ENCODE measurements at regions not wholly inside any gene's neighbourhood (a gene's known extent, or its start where the extent isn't known, plus 50 kb on each side); places are given as distances from the start of the nearest gene placed in this dataset.

GRCh38 chr3:4220065-4220464, 83.1 kb upstream of the SETMAR start:
- no peak overlapping the region for H3K27ac Mint-ChIP-seq
- H3K9me3 Mint-ChIP-seq = no peaks in the 10 kb centered on the region
- H3K27me3 Mint-ChIP-seq = no peaks in the 10 kb centered on the region
- no peaks in the 10 kb centered on the region for H3K36me3 Mint-ChIP-seq (ENCODE audit: low read depth)
- no peak for ATAC-seq (replicated peaks)
- no peak overlapping the region for H3K4me3 Mint-ChIP-seq
- no peaks in the 10 kb centered on the region for H3K4me1 Mint-ChIP-seq

- no peaks in the 10 kb centered on the region for H3K4me1 Mint-ChIP-seq
- no peaks in the 10 kb centered on the region for H3K36me3 Mint-ChIP-seq (ENCODE audit: low read depth)
- H3K4me3 Mint-ChIP-seq = no peak overlapping the region
- H3K27me3 Mint-ChIP-seq = no peaks in the 10 kb centered on the region
- no peaks in the 10 kb centered on the region for H3K9me3 Mint-ChIP-seq
- no peak overlapping the region for H3K27ac Mint-ChIP-seq
- no peak for ATAC-seq (replicated peaks)
Measured at GRCh38 chr3:4222574-4223175, 80.5 kb upstream of the SETMAR start.

GRCh38 chr3:4223777-4224176, 79.4 kb upstream of the SETMAR start:
- Mint-ChIP-seq H3K9me3 (no peaks in the 10 kb centered on the region), H3K4me1 (no peaks in the 10 kb centered on the region), H3K27ac (no peak overlapping the region), H3K27me3 (no peaks in the 10 kb centered on the region), H3K4me3 (no peak overlapping the region), H3K36me3 (ENCODE audit: low read depth) (no peaks in the 10 kb centered on the region)
- no peak for ATAC-seq (replicated peaks)

GRCh38 chr3:4224331-4224730, 78.8 kb upstream of the SETMAR start:
- Mint-ChIP-seq H3K27me3 (no peaks in the 10 kb centered on the region), H3K36me3 (ENCODE audit: low read depth) (no peaks in the 10 kb centered on the region), H3K27ac (no peak overlapping the region), H3K9me3 (no peaks in the 10 kb centered on the region), H3K4me3 (no peak overlapping the region), H3K4me1 (no peaks in the 10 kb centered on the region)
- no peak for ATAC-seq (replicated peaks)

GRCh38 chr3:4225005-4225471, 78.1 kb upstream of the SETMAR start:
- no peak overlapping the region for H3K27ac Mint-ChIP-seq
- no peaks in the 10 kb centered on the region for H3K4me1 Mint-ChIP-seq
- H3K9me3 Mint-ChIP-seq = no peaks in the 10 kb centered on the region
- H3K4me3 Mint-ChIP-seq = no peak overlapping the region
- H3K36me3 Mint-ChIP-seq (ENCODE audit: low read depth) = no peaks in the 10 kb centered on the region
- no peak for ATAC-seq (replicated peaks)
- no peaks in the 10 kb centered on the region for H3K27me3 Mint-ChIP-seq

GRCh38 chr3:4228295-4228694, 74.9 kb upstream of the SETMAR start:
- H3K9me3 Mint-ChIP-seq = no peaks in the 10 kb centered on the region
- ATAC-seq (replicated peaks) = no peak
- H3K4me3 Mint-ChIP-seq = no peak overlapping the region
- no peaks in the 10 kb centered on the region for H3K4me1 Mint-ChIP-seq
- H3K36me3 Mint-ChIP-seq (ENCODE audit: low read depth) = no peaks in the 10 kb centered on the region
- H3K27ac Mint-ChIP-seq = no peak overlapping the region
- no peaks in the 10 kb centered on the region for H3K27me3 Mint-ChIP-seq

- no peaks in the 10 kb centered on the region for H3K4me1 Mint-ChIP-seq
- H3K27ac Mint-ChIP-seq = no peak overlapping the region
- no peak overlapping the region for H3K4me3 Mint-ChIP-seq
- H3K27me3 Mint-ChIP-seq = no peaks in the 10 kb centered on the region
- ATAC-seq (replicated peaks) = no peak
- no peaks in the 10 kb centered on the region for H3K36me3 Mint-ChIP-seq (ENCODE audit: low read depth)
- no peaks in the 10 kb centered on the region for H3K9me3 Mint-ChIP-seq
Measured at GRCh38 chr3:4231041-4231440, 72.1 kb upstream of the SETMAR start.

- Mint-ChIP-seq H3K4me1 (no peaks in the 10 kb centered on the region), H3K36me3 (ENCODE audit: low read depth) (no peaks in the 10 kb centered on the region), H3K4me3 (no peak overlapping the region), H3K27ac (no peak overlapping the region), H3K9me3 (peaks cover 3% of the 10 kb centered on the region), H3K27me3 (no peaks in the 10 kb centered on the region)
- ATAC-seq (replicated peaks) = no peak
Measured at GRCh38 chr3:4232798-4233197, 70.4 kb upstream of the SETMAR start.

GRCh38 chr3:4233488-4233887, 69.7 kb upstream of the SETMAR start:
- no peak overlapping the region for H3K4me3 Mint-ChIP-seq
- H3K9me3 Mint-ChIP-seq = peaks cover 3% of the 10 kb centered on the region
- H3K4me1 Mint-ChIP-seq = no peaks in the 10 kb centered on the region
- no peak for ATAC-seq (replicated peaks)
- H3K27ac Mint-ChIP-seq = no peak overlapping the region
- no peaks in the 10 kb centered on the region for H3K27me3 Mint-ChIP-seq
- H3K36me3 Mint-ChIP-seq (ENCODE audit: low read depth) = no peaks in the 10 kb centered on the region

- ATAC-seq (replicated peaks) = no peak
- Mint-ChIP-seq H3K27ac (no peak overlapping the region), H3K9me3 (peaks cover 3% of the 10 kb centered on the region), H3K4me3 (no peak overlapping the region), H3K36me3 (ENCODE audit: low read depth) (no peaks in the 10 kb centered on the region), H3K27me3 (no peaks in the 10 kb centered on the region), H3K4me1 (no peaks in the 10 kb centered on the region)
Measured at GRCh38 chr3:4234889-4235288, 68.3 kb upstream of the SETMAR start.

- Mint-ChIP-seq H3K27me3 (no peaks in the 10 kb centered on the region), H3K9me3 (peaks cover 3% of the 10 kb centered on the region), H3K4me3 (no peak overlapping the region), H3K36me3 (ENCODE audit: low read depth) (no peaks in the 10 kb centered on the region), H3K4me1 (no peaks in the 10 kb centered on the region), H3K27ac (no peak overlapping the region)
- ATAC-seq (replicated peaks) = no peak
Measured at GRCh38 chr3:4235690-4236089, 67.5 kb upstream of the SETMAR start.

GRCh38 chr3:4241595-4242170, 61.5 kb upstream of the SETMAR start:
- Mint-ChIP-seq H3K27me3 (peaks cover 3% of the 10 kb centered on the region), H3K9me3 (peaks cover 11% of the 10 kb centered on the region), H3K36me3 (ENCODE audit: low read depth) (no peaks in the 10 kb centered on the region), H3K4me3 (no peak overlapping the region), H3K4me1 (no peaks in the 10 kb centered on the region), H3K27ac (no peak overlapping the region)
- ATAC-seq (replicated peaks) = no peak

- H3K27me3 Mint-ChIP-seq = peaks cover 3% of the 10 kb centered on the region
- H3K4me1 Mint-ChIP-seq = no peaks in the 10 kb centered on the region
- no peak overlapping the region for H3K27ac Mint-ChIP-seq
- H3K4me3 Mint-ChIP-seq = no peak overlapping the region
- H3K36me3 Mint-ChIP-seq (ENCODE audit: low read depth) = no peaks in the 10 kb centered on the region
- no peak for ATAC-seq (replicated peaks)
- peaks cover 8% of the 10 kb centered on the region for H3K9me3 Mint-ChIP-seq
Measured at GRCh38 chr3:4245671-4246070, 57.5 kb upstream of the SETMAR start.

GRCh38 chr3:4247391-4247790, 55.8 kb upstream of the SETMAR start:
- Mint-ChIP-seq H3K36me3 (ENCODE audit: low read depth) (no peaks in the 10 kb centered on the region), H3K4me1 (no peaks in the 10 kb centered on the region), H3K27me3 (peaks cover 3% of the 10 kb centered on the region), H3K4me3 (no peak overlapping the region), H3K9me3 (peaks cover 5% of the 10 kb centered on the region), H3K27ac (no peak overlapping the region)
- ATAC-seq (replicated peaks) = no peak

- no peaks in the 10 kb centered on the region for H3K9me3 Mint-ChIP-seq
- no peak overlapping the region for H3K4me3 Mint-ChIP-seq
- no peaks in the 10 kb centered on the region for H3K4me1 Mint-ChIP-seq
- ATAC-seq (replicated peaks) = no peak
- H3K36me3 Mint-ChIP-seq (ENCODE audit: low read depth) = no peaks in the 10 kb centered on the region
- H3K27me3 Mint-ChIP-seq = no peaks in the 10 kb centered on the region
- no peak overlapping the region for H3K27ac Mint-ChIP-seq
Measured at GRCh38 chr3:4250064-4250463, 53.1 kb upstream of the SETMAR start.

- H3K27ac Mint-ChIP-seq = no peak overlapping the region
- ATAC-seq (replicated peaks) = no peak
- no peak overlapping the region for H3K4me3 Mint-ChIP-seq
- no peaks in the 10 kb centered on the region for H3K4me1 Mint-ChIP-seq
- no peaks in the 10 kb centered on the region for H3K27me3 Mint-ChIP-seq
- no peaks in the 10 kb centered on the region for H3K36me3 Mint-ChIP-seq (ENCODE audit: low read depth)
- H3K9me3 Mint-ChIP-seq = no peaks in the 10 kb centered on the region
Measured at GRCh38 chr3:4251412-4251811, 51.8 kb upstream of the SETMAR start.

Data from activated T-helper 17 cell treated with anti-CD3 and anti-CD28 coated beads, Interleukin-2, amount 50 U/mL, for 72 hours (primary cell).